Heart left ventricle (tissue), 16 donors: ENCODE measurements at regions not wholly inside any gene's neighbourhood (a gene's known extent, or its start where the extent isn't known, plus 50 kb on each side); places are given as distances from the start of the nearest gene placed in this dataset.
"Not testable (repeated sequence)": the region's sequence is repeated elsewhere in the genome, so short reads cannot be mapped to it uniquely, and the experiment has no call there.

ENCODE experiments used
- ATAC-seq, 4 donors: fragments of 200-7000 bp; cut with Tn5 transposase; one replicate each; pipeline ENCODE4 v1.9.1; 2020 to 2022; ENCODE audit warnings: moderate library complexity in 4 of 4, mild to moderate bottlenecking in 3 of 4, moderate number of reproducible peaks in 1 of 4
- DNase-seq, 5 donors: peaks; one replicate each; pipeline ENCODE4 v3.0.0-alpha.2; 2020
- H3K27ac ChIP-seq, 12 donors: fragments of 200-600 bp; sonication (generic) in 4 of 12; one replicate each; pipeline versions ENCODE4 v1.5.0 to v1.8.0; 2016 to 2022; ENCODE audit warnings: mild to moderate bottlenecking in 2 of 12
- H3K27me3 ChIP-seq, 9 donors: fragments of 200-600 bp; sonication (generic) in 2 of 9; one replicate each; pipeline versions ENCODE4 v1.5.1 to v1.8.0; 2016 to 2022; ENCODE audit warnings: mild to moderate bottlenecking in 3 of 9
- H3K36me3 ChIP-seq, 9 donors: fragments of 200-600 bp; sonication (generic) in 2 of 9; one replicate each; pipeline versions ENCODE4 v1.5.0 to v1.8.0; 2018 to 2022; ENCODE audit warnings: mild to moderate bottlenecking in 2 of 9
- H3K4me1 ChIP-seq, 12 donors: fragments of 200-600 bp; sonication (generic) in 4 of 12; one replicate each; pipeline versions ENCODE4 v1.5.0 to v1.8.0; 2016 to 2022; ENCODE audit warnings: mild to moderate bottlenecking in 3 of 12
- H3K4me3 ChIP-seq, 12 donors: fragments of 200-600 bp; sonication (generic) in 4 of 12; one replicate each; pipeline versions ENCODE4 v1.5.0 to v1.8.0; 2017 to 2022; ENCODE audit warnings: mild to moderate bottlenecking in 9 of 12, moderate library complexity in 4 of 12
- H3K9me3 ChIP-seq, 12 donors: fragments of 200-600 bp; sonication (generic) in 4 of 12; one replicate each; pipeline versions ENCODE4 v1.5.0 to v1.8.0; 2016 to 2022; ENCODE audit warnings: mild to moderate bottlenecking in 1 of 12
- POLR2A ChIP-seq, 2 donors: fragments of 450-650 bp; IDR thresholded peaks; one replicate each; pipeline ENCODE4 v1.6.1; 2017; ENCODE audit warnings: antibody characterized with exemption in 2 of 2, mild to moderate bottlenecking in 2 of 2, moderate library complexity in 2 of 2
- WGBS, 4 donors: extraction: QIAGEN DNeasy Blood & Tissue Kit in 2 of 4; methylation state at CpG; one replicate each; pipeline versions ENCODE4 v1.1.5 to v1.1.7; 2013 to 2018; 5-methylcytosine and 5-hydroxymethylcytosine counted together
- intact Hi-C, 10 donors: fragments of 100-400 bp; cut with DNase I; formaldehyde crosslinking; loops; one replicate each; pipeline versions ENCODE4 v1.11.1 to v1.14.2; 2022
- TF ChIP-seq, protein P1 (sequence below), 12 donors: fragments of 200-600 bp; sonication (generic) in 4 of 12; IDR thresholded peaks; one replicate each; pipeline versions ENCODE4 v1.5.0 to v1.8.0; 2018 to 2022; ENCODE audit warnings: antibody characterized with exemption in 12 of 12, mild to moderate bottlenecking in 5 of 12
- donor health status: ischemic (EF 13 %, LVEDD 7.1; RV severe dilation, severe dysfunction).
- donor health status: healthy with polysubstance abuse.
- donor health status: DM: no; HTN: yes; CAD: no.
- donor health status: DM: no; HTN: no; CAD: no.
- donor health status: ischemic (EF 25% LVEDD 6.9; RV normal size, moderate dysfunction).
- donor health status: ischemic (EF 25% LVEDD 5.7; RV mildly dilated, moderate dysfunction).
- donor health status: healthy.
- donor health status: DM: yes; HTN: yes; CAD: no.
- donor health status: ischemic (EF 35%, LVEDD 5.7; RV mildly dilated, moderate dysfunction).
- donor health status: nonischemic (EF 11% LVEDD 7.7; RV severe dilation, severe dysfunction).
- donor health status: DM: yes; HTN: yes; CAD: no.
- donor health status: PGD.
- donor health status: ischemic (EF 29% LVEDD 5.4; RV normal size, mild dysfunction).
- donor health status: nonischemic (EF 23%, LVEDD 6.1; RV moderate dilation, normal function).

DNA sequence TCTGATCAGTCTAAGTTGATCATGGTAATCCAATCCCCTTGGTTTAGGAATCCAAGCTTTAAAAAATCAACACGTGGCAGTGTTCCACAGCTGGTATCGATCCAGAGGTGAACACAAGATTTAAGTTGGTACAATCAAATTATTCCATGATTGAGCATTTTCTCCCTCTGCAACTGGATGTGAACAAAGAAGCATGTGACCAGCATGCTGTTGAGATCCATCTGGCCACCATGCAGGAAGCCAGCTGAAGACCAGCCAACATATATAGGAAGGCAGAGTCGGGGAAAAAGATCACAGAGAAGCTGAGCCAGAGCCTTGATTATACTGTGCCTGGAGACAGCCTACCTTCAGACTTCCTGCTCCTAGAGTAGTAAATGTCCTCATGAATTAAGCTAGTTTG lies 158.3 kb downstream of the SEC23A start:
- WGBS, 4 donors: 64 to 75% (median 70%) methylated on average over 3 of the region's 3 CpGs
- H3K27me3 ChIP-seq: no peaks in the 10 kb centered on the region
- TF ChIP-seq, protein P1, sequence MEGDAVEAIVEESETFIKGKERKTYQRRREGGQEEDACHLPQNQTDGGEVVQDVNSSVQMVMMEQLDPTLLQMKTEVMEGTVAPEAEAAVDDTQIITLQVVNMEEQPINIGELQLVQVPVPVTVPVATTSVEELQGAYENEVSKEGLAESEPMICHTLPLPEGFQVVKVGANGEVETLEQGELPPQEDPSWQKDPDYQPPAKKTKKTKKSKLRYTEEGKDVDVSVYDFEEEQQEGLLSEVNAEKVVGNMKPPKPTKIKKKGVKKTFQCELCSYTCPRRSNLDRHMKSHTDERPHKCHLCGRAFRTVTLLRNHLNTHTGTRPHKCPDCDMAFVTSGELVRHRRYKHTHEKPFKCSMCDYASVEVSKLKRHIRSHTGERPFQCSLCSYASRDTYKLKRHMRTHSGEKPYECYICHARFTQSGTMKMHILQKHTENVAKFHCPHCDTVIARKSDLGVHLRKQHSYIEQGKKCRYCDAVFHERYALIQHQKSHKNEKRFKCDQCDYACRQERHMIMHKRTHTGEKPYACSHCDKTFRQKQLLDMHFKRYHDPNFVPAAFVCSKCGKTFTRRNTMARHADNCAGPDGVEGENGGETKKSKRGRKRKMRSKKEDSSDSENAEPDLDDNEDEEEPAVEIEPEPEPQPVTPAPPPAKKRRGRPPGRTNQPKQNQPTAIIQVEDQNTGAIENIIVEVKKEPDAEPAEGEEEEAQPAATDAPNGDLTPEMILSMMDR (IDR thresholded peaks at IDR 0.05): no peak
- TF ChIP-seq POLR2A (IDR thresholded peaks at IDR 0.05): no peak
- intact Hi-C loops: no loop called here
- H3K36me3 ChIP-seq: no peaks in the 10 kb centered on the region
- H3K27ac ChIP-seq: no peak overlapping the region
- no peaks in the 10 kb centered on the region for H3K9me3 ChIP-seq
- H3K4me1 ChIP-seq: no peaks in the 10 kb centered on the region
- DNase-seq (no peak), ATAC-seq (no peak)
- H3K4me3 ChIP-seq: no peak overlapping the region

GRCh38 chr14:38941488-38941887 lies 161.5 kb downstream of the SEC23A start:
- TF ChIP-seq POLR2A (IDR thresholded peaks at IDR 0.05): no peak
- TF ChIP-seq, protein P1 (IDR thresholded peaks at IDR 0.05): no peak
- no peaks in the 10 kb centered on the region for H3K4me1 ChIP-seq
- intact Hi-C loops: no loop called here
- no peak overlapping the region for H3K27ac ChIP-seq
- no peaks in the 10 kb centered on the region for H3K36me3 ChIP-seq
- H3K4me3 ChIP-seq: no peak overlapping the region
- no peak for DNase-seq
- H3K9me3 ChIP-seq: peaks cover 0 to 9% (median 0%) of the 10 kb centered on the region in 12 donors
- no peak for ATAC-seq
- WGBS, 4 donors: 71 to 89% (median 79%) methylated on average over 4 of the region's 4 CpGs
- H3K27me3 ChIP-seq: no peaks in the 10 kb centered on the region

DNA sequence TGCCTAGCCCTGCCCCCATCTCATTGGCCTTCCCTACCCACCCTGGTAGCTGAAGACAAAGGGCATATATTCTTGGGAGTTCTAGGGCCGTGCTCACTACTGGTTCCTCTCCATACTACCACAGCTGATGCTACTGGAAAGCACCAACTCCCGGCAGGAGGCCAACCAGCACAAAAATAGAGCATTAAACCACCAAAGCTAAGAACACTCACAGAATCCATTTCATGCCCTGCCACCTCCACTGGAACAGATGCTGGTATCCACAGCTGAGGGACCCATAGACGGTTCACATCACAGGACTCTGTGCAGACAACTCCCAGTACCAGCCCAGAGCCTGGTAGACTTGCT lies 170.4 kb downstream of the SEC23A start:
- DNase-seq, H3K27ac ChIP-seq, H3K4me3 ChIP-seq, ATAC-seq, H3K36me3 ChIP-seq, intact Hi-C loops, H3K4me1 ChIP-seq, H3K9me3 ChIP-seq, H3K27me3 ChIP-seq: not testable (repeated sequence)
- WGBS, 4 donors: 88 to 94% (median 90%) methylated on average over 3 of the region's 3 CpGs

GRCh38 chr14:38931969-38932652 lies 170.9 kb downstream of the SEC23A start:
- no peak overlapping the region for H3K4me3 ChIP-seq
- peaks cover 0 to 5% (median 0%) of the 10 kb centered on the region in 12 donors for H3K9me3 ChIP-seq
- no peaks in the 10 kb centered on the region for H3K36me3 ChIP-seq
- intact Hi-C loops: no loop called here
- DNase-seq (no peak), ATAC-seq (no peak)
- H3K27ac ChIP-seq: no peak overlapping the region
- TF ChIP-seq POLR2A (IDR thresholded peaks at IDR 0.05): no peak
- TF ChIP-seq, protein P1 (IDR thresholded peaks at IDR 0.05): no peak
- WGBS, 4 donors: 86 to 93% (median 90%) methylated on average over 9 to 11 of the region's 11 CpGs
- H3K27me3 ChIP-seq: no peaks in the 10 kb centered on the region
- no peaks in the 10 kb centered on the region for H3K4me1 ChIP-seq

DNA sequence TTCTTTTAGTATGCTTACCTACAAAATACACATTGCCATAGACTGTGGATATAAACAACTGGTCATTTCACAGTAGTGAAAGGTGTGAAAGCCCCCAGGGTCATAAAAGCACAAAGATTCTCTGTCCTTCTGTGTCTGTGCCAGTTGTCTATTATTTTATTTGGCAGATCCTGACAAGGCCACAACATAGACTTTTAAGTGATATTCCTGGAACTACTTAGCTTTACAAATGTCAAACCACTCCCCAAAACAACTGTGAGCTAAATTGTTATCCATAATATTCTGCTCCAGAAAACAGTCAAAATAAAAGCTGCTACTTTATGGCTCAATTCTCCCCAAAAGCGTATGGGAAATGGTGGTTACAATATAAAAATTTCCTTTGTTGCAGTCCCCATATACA lies 172.1 kb downstream of the SEC23A start:
- Histone ChIP-seq H3K4me3 (no peak overlapping the region), H3K27ac (no peak overlapping the region), H3K9me3 (no peaks in the 10 kb centered on the region), H3K36me3 (no peaks in the 10 kb centered on the region), H3K27me3 (no peaks in the 10 kb centered on the region), H3K4me1 (no peaks in the 10 kb centered on the region)
- WGBS, 4 donors: 79 to 93% (median 91%) methylated on average over 1 of the region's 1 CpG
- ATAC-seq: no peak
- TF ChIP-seq, protein P1 (IDR thresholded peaks at IDR 0.05): no peak
- TF ChIP-seq POLR2A (IDR thresholded peaks at IDR 0.05): no peak
- DNase-seq: no peak
- intact Hi-C loops: no loop called here
